ENCODE measurements at regions not wholly inside any gene's neighbourhood (a gene's known extent, or its start where the extent isn't known, plus 50 kb on each side); places are given as distances from the start of the nearest gene placed in this dataset.

DNA sequence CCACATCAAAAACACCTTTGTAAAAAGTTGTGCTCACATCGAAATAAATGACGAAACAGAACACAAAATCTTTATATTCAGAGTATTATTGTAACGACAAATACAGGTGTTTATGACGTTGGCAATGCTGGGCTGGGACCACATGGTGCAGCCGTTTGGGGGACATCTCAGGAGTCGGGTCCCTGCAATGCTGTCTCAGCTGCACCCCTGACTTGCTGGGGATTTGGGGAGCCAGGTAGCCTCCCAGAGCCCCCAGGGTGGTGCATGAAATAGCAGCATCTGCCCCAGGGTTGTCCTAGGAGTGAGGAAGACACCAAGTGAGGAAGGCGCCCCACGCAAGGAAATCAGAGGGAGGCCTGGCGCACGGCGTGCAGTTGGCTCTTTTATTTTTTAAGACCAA is 1526.8 kb downstream of the BRD1 start (continued):
- no peak for TF ChIP-seq EZH2phosphoT487 (IDR thresholded peaks at IDR 0.05; ENCODE audit: unreplicated experiment)
- no peak for TF ChIP-seq CREB1 (CRISPR knock-in tag; IDR thresholded peaks at IDR 0.05; ENCODE audit: low read depth)
- TF ChIP-seq, protein P1, sequence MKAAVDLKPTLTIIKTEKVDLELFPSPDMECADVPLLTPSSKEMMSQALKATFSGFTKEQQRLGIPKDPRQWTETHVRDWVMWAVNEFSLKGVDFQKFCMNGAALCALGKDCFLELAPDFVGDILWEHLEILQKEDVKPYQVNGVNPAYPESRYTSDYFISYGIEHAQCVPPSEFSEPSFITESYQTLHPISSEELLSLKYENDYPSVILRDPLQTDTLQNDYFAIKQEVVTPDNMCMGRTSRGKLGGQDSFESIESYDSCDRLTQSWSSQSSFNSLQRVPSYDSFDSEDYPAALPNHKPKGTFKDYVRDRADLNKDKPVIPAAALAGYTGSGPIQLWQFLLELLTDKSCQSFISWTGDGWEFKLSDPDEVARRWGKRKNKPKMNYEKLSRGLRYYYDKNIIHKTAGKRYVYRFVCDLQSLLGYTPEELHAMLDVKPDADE (IDR thresholded peaks at IDR 0.05) = no peak
- TF ChIP-seq NANOG (IDR thresholded peaks at IDR 0.05; ENCODE audit: borderline replicate concordance) = no peak
- TF ChIP-seq STAT1 (IDR thresholded peaks at IDR 0.05; ENCODE audit: unreplicated experiment) = no peak
- no peak for TF ChIP-seq ZNF114 (CRISPR knock-in tag; IDR thresholded peaks at IDR 0.05)
- TF ChIP-seq POLR2AphosphoS5 (IDR thresholded peaks at IDR 0.05; ENCODE audit: low read depth) = no peak
- TF ChIP-seq, protein P2, sequence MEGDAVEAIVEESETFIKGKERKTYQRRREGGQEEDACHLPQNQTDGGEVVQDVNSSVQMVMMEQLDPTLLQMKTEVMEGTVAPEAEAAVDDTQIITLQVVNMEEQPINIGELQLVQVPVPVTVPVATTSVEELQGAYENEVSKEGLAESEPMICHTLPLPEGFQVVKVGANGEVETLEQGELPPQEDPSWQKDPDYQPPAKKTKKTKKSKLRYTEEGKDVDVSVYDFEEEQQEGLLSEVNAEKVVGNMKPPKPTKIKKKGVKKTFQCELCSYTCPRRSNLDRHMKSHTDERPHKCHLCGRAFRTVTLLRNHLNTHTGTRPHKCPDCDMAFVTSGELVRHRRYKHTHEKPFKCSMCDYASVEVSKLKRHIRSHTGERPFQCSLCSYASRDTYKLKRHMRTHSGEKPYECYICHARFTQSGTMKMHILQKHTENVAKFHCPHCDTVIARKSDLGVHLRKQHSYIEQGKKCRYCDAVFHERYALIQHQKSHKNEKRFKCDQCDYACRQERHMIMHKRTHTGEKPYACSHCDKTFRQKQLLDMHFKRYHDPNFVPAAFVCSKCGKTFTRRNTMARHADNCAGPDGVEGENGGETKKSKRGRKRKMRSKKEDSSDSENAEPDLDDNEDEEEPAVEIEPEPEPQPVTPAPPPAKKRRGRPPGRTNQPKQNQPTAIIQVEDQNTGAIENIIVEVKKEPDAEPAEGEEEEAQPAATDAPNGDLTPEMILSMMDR (conservative IDR thresholded peaks at IDR 0.05; ENCODE audit: low read depth in 2 of 2) = no peak
- TF ChIP-seq, protein P3, sequence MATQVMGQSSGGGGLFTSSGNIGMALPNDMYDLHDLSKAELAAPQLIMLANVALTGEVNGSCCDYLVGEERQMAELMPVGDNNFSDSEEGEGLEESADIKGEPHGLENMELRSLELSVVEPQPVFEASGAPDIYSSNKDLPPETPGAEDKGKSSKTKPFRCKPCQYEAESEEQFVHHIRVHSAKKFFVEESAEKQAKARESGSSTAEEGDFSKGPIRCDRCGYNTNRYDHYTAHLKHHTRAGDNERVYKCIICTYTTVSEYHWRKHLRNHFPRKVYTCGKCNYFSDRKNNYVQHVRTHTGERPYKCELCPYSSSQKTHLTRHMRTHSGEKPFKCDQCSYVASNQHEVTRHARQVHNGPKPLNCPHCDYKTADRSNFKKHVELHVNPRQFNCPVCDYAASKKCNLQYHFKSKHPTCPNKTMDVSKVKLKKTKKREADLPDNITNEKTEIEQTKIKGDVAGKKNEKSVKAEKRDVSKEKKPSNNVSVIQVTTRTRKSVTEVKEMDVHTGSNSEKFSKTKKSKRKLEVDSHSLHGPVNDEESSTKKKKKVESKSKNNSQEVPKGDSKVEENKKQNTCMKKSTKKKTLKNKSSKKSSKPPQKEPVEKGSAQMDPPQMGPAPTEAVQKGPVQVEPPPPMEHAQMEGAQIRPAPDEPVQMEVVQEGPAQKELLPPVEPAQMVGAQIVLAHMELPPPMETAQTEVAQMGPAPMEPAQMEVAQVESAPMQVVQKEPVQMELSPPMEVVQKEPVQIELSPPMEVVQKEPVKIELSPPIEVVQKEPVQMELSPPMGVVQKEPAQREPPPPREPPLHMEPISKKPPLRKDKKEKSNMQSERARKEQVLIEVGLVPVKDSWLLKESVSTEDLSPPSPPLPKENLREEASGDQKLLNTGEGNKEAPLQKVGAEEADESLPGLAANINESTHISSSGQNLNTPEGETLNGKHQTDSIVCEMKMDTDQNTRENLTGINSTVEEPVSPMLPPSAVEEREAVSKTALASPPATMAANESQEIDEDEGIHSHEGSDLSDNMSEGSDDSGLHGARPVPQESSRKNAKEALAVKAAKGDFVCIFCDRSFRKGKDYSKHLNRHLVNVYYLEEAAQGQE (IDR thresholded peaks at IDR 0.05; ENCODE audit: unreplicated experiment) = no peak

- H3K27me3 Mint-ChIP-seq (ENCODE audit: insufficient read depth, low read depth, poor library complexity) = peaks cover 9% of the 10 kb centered on the region
- no peak for ATAC-seq
- DNase-seq (ENCODE audit: low spot score) = no peak
- TF ChIP-seq, protein P2 (conservative IDR thresholded peaks at IDR 0.05; ENCODE audit: low read depth in 2 of 2) = no peak
- TF ChIP-seq NANOG (IDR thresholded peaks at IDR 0.05; ENCODE audit: borderline replicate concordance) = no peak
- no peak for TF ChIP-seq ZNF114 (CRISPR knock-in tag; IDR thresholded peaks at IDR 0.05)
- TF ChIP-seq JUNB (IDR thresholded peaks at IDR 0.05; ENCODE audit: unreplicated experiment) = no peak
- no peak for TF ChIP-seq POLR2AphosphoS5 (IDR thresholded peaks at IDR 0.05; ENCODE audit: low read depth)
- TF ChIP-seq, protein P1 (IDR thresholded peaks at IDR 0.05) = no peak
- no peak for TF ChIP-seq STAT1 (IDR thresholded peaks at IDR 0.05; ENCODE audit: unreplicated experiment)
- TF ChIP-seq ZNF331 (CRISPR knock-in tag; IDR thresholded peaks at IDR 0.05; ENCODE audit: low read depth) = no peak
- TF ChIP-seq CREB1 (CRISPR knock-in tag; IDR thresholded peaks at IDR 0.05; ENCODE audit: low read depth) = no peak
- TF ChIP-seq, protein P3 (IDR thresholded peaks at IDR 0.05; ENCODE audit: unreplicated experiment) = no peak
Measured at GRCh38 chr22:48299801-48300200, 1527.9 kb downstream of the BRD1 start.

More at GRCh38 chr22:48299801-48300200, 1527.9 kb downstream of the BRD1 start:
- no peak overlapping the region for H3K4me3 ChIP-seq
- H3K27ac ChIP-seq (ENCODE audit: low read depth) = no peak overlapping the region
- Mint-ChIP-seq H3K4me3 (no peak overlapping the region), H3K36me3 (ENCODE audit: low read depth) (no peaks in the 10 kb centered on the region; the same call in 2 of the 3 replicates), H3K27ac (no peak overlapping the region), H3K9me3 (no peaks in the 10 kb centered on the region), H3K4me1 (peaks cover 11% of the 10 kb centered on the region; the same call in 2 of the 3 replicates)
- no peaks in the 10 kb centered on the region for H3K9me2 ChIP-seq (ENCODE audit: insufficient read depth)
- H2AFZ ChIP-seq = no peak overlapping the region
- H3K27me3 ChIP-seq (ENCODE audit: insufficient read depth) = no peaks in the 10 kb centered on the region
- no peaks in the 10 kb centered on the region for H3K79me2 ChIP-seq (replicated peaks; ENCODE audit: insufficient read depth)
- no peaks in the 10 kb centered on the region for H4K20me1 ChIP-seq (replicated peaks; ENCODE audit: insufficient read depth)
- H3K36me3 ChIP-seq (ENCODE audit: insufficient read depth) = no peaks in the 10 kb centered on the region
- no peaks in the 10 kb centered on the region for H3F3A ChIP-seq (replicated peaks; ENCODE audit: low read depth)
- H3K4me2 ChIP-seq = no peak overlapping the region
- no peaks in the 10 kb centered on the region for H3K4me1 ChIP-seq (ENCODE audit: insufficient read depth)

All from GM23338 (cell line).